NCI-H1694 (cell line): ENCODE measurements at regions not wholly inside any gene's neighbourhood (a gene's known extent, or its start where the extent isn't known, plus 50 kb on each side); places are given as distances from the start of the nearest gene placed in this dataset.
A peak's percentile ranks its signal among the peaks of the same experiment; 100 is the strongest.
"Not testable (repeated sequence)": the region's sequence is repeated elsewhere in the genome, so short reads cannot be mapped to it uniquely, and the experiment has no call there.

Experiments
- DNase-seq: peaks from one replicate; lab custom pipeline; 2025; lab: John Stamatoyannopoulos, UW

DNA sequence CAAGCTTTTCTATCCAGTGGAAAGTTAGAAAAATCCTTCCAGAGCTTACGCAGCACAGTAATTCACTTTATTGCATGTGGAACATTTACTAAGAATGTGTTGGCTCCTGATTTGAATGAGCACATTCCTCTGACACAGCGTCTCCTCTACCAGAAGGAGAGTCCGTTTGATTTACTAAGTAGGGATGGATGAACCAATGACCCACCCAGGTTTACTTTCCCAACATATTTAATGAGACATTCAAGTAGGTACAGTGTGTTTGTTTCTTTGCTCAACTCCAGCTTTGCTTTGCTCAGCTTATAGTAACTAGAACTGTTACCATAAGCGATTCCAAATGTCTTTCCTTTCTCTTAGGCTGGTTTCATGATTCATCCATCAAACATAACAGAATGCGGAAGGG lies 161.7 kb downstream of the SMARCA1 start:
- DNase-seq = no peak

DNA sequence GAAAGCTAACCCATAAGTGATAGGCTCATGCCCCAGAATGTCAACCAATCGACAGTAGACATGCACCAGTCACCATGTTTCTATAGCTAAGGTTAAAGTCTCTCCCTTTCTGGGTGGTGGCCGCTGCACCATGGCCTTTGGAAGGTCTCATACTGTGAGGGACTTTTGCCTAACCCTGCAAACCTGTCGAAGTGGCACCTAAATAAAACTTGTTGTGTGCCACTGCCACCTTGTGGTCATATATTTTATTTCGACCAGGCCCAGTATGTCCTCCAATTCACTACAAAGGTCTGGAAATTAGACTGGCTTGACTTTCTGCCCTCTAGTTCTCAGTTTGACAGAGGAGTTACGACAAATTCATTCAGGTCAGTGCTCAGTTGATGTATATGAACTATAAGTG lies 163.1 kb downstream of the SMARCA1 start:
- DNase-seq = peak; percentile 65

DNA sequence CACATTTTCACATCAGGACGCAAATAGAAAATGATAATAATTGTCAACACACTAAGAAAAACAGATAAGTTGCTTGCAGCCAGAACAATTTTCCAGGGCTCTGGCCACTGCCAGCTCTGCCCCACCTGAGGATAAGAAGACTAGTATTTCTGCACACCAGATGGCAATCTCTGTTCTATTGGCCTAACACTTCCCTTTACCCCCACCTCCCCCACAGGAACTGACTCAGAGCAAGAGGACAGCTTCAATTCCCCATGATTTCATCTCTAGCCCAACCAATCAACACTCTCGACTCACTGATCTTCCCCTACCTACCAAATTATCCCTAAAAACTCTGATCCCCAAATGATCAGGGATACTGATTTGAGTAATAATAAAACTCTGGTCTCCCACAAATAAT lies 164.0 kb downstream of the SMARCA1 start:
- DNase-seq = no peak

DNA sequence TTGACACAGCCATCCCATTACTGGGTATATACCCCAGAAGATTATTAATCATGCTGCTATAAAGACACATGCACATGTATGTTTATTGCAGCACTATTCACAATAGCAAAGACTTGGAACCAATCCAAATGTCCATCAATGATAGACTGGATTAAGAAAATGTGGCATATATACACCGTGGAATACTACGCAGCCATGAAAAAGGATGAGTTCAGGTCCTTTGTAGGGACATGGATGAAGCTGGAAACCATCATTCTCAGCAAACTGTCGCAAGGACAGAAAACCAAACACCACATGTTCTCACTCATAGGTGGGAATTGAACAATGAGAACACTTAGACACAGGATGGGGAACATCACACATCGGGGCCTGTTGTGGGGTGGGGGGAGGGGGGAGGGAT lies 165.9 kb downstream of the SMARCA1 start:
- not testable (repeated sequence) for DNase-seq

DNA sequence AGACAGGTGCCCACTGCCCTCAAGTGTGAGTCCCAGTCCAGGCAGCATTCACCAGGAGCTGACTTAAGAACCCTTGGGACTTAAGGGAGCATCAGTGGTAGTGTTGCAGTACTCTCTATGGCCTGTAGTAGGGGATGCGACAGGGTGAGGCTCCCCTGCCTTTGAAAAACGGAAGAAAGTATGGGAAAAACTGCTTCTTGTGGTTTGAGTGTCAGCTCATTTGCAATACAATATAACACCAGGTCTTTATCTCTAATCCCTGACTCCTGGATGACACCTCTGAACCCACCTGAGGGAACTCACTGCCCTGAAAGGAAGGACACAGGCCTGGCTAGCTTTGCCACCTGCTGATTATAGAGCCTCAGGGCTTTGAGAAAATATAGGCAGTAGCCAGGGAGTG lies 176.0 kb downstream of the SMARCA1 start:
- DNase-seq = no peak

DNA sequence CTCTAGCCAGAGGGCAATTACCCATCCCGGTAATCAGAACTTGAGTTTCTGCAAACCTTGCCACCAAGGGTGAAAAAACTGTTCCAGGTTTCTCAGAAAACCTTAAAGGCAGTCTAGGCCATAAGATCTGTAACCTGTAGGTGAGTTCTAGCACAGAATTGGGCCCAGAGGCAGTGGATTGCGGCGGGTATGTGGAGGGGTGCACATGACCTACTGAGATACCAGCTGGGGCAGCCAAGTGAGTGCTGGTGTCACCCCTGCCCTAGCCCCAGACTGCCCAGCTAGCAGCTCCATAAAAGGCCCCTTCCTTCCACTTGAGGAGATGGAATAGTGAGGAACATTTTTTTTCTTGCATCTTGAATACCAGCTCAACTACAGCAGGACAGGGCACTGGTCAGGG lies 176.7 kb downstream of the SMARCA1 start:
- DNase-seq = no peak

DNA sequence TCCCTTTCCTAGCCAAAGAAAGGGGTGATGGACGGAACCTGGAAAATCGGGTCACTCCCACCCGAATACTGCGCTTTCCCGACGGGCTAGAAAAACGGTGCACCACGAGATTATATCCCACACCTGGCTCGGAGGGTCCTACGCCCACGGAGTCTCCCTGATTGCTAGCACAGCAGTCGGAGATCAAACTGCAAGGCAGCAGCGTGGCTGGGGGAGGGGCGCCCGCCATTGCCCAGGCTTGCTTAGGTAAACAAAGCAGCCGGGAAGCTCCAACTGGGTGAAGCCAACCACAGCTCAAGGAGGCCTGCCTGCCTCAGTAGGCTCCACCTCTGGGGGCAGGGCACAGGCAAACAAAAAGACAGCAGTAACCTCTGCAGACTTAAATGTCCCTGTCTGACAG lies 186.0 kb downstream of the SMARCA1 start:
- not testable (repeated sequence) for DNase-seq

DNA sequence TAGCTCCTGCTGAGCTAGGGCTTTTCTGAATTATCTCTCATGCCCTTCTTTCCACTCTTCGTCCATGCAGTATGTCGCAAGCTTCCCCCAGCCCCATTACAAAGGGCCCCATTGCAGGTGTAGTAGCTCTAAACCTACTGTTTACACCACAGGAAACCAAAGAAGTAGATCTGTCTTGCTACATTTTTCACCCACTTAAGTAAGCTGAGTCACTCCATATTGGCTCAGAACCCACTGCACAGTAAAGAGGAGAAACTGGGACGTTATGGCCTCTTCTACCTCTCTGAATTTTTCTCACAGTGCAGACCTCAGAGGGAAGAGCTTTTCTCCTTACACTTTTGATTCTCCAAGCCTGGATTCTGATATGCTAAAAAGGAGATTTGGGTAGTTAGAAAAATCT lies 200.2 kb downstream of the SMARCA1 start:
- no peak for DNase-seq

DNA sequence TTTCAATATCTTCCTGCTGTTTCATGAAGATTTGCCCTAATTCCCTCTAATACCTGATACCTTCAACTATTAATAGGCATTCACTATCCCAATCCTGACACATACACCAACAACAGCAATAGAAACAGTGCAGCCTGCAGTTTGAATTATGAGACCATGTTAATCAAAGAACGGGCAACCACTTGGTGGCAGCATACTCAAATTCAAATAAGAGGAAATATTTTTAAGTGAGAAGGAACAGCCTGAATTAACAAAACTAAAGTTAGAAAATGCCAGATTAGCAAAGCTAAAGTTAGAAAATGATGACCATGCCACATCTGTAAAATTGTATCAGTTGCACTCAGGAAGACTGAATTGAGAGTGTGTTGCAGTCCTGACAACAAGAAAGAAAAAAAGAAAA lies 204.9 kb downstream of the SMARCA1 start:
- DNase-seq = no peak

DNA sequence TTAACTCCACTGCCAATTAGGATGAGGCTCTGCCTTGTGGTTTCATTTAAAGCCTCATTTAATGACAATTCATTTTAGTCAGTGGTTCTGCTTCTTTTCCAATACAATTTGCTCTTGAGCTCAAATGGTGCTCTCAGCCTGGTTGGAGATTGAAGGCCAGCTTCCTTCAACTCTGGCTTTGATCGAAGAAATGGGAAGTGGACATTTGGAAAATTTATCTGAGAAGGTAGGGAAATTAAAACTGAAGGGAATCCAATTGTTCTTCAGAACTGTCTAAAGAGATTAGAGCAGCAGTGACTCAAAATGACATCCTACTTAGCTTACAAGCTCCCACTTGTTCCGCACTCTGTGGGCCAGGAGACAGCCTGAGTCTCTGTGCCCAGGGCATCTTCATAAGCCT lies 206.8 kb downstream of the SMARCA1 start:
- no peak for DNase-seq

DNA sequence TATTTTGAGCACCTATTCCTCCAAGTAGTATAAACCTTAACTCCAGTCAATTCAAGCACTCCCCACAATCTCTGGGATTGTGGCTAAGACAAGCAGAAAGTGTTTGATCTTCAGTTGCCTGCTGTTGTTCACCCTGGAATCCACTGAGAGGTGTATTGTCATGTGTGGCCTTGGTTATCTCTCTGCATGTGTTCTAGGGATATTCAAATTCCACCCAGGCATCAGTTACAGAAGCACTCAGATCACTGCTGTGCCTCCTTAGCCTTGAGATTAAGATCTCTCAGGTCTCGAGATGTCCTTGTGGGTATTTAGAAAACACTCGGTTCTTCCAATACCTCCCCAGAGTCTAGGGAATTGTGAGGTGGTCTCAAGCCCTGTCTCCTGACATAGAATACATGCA lies 213.3 kb downstream of the SMARCA1 start:
- DNase-seq = no peak

DNA sequence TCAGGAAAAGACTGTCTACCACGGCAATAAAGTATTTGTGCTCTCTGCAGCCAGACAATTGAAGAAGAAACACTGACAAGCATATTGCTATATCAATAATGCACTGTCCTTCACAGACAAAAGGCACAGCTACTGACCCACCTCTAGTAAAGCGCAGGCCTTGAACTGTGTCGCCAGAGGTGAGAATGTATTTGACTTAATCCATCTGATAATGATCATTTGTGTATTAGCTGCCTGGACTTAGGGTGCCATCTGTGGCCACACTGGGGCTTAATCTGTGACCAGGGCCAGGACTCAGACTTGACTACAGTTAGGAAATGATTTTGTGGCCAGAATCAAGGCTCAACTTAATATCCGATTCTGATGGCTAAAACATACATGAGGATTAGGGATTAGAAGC lies 260.4 kb downstream of the SMARCA1 start:
- DNase-seq = no peak

DNA sequence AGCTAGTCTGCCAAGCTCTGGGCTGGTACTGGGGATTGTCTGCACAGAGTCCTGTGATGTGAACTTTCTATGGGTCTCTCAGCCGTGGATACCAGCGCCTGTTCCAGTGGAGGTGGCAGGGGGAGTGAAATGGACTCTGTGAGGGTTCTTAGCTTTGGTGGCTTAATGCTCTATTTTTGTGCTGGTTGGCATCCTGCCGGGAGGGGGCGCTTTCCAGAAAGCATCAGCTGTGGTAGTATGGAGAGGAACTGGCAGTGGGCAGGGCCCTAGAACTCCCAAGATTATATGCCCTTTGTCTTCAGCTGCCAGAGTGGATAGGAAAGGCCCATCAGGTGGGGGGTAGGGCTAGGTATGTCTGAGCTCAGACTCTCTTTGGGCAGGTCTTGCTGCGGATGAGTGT lies 267.8 kb downstream of the SMARCA1 start:
- DNase-seq = not testable (repeated sequence)

DNA sequence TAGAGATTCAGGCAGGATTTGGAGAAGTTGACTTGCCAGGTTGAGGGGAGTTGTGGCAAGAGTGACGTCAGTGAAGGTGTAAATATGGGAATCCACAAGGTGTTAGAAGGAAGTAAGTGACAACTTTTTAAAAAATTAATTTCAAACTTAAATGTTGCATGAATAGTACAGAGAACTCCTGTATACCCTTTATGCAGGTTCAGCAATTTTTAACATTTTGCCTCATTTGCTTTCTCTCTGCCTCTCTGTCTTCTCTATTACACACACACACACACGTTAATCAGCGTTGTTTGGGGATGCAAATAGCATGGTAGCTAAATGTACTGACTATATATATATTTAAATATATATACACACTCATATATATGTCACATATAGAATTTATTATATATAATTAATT lies 273.7 kb downstream of the SMARCA1 start:
- no peak for DNase-seq

DNA sequence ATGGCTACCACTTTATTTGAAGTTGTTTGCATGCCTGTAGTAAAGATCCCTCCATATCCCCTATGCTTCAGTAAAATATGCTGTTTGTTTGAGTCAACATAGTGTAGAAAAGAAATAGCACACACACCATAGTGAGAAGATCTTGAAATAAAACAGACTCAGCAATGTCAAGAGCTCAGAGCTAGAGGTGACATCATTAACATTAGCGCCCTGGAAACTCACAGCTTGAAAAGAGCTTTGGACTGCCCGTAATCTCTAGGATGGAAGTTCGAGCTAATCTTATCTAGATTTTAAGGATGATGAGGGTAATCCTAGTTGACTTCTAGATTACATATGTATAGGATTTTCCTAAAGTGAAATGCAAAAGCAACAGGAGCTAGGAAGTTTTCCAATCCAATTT lies 275.6 kb downstream of the SMARCA1 start:
- DNase-seq = no peak

DNA sequence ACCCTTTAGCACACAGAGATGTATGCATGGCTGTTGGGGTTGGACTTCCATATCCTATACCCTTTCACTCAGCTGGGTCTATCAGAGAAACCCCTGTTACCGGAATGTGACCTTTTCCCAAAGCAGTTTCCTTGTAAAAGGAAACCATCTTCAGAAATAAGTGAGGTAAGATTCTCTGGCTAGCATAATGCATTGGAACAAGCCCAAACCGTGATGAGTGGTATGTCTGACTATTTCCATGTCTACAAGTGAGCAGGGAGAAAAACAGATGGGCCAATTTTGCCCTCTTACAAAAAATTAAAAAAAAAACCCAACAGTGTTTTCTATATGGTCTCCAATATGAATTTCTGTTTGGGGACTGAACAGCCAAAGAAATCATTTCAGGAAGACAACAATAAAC lies 283.9 kb downstream of the SMARCA1 start:
- DNase-seq = peak; percentile 4

DNA sequence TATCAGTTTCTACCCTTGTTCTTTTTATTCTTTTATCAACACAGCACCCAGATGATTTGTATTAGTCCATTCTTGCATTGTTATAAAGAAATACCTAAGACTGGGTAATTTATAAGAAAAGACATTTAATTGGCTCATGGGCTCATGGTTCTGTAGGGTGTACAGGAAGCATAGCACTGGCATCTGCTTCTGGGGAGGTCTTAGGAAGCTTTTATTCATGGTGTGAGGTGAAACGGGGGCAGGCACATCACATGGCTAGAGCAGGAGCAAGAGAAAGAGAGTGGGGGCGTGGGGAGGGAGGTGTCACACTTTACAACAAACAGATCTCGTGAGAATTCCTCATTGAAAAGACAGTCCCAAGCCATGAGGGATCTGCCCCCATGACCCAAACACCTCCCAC lies 285.3 kb downstream of the SMARCA1 start:
- no peak for DNase-seq

DNA sequence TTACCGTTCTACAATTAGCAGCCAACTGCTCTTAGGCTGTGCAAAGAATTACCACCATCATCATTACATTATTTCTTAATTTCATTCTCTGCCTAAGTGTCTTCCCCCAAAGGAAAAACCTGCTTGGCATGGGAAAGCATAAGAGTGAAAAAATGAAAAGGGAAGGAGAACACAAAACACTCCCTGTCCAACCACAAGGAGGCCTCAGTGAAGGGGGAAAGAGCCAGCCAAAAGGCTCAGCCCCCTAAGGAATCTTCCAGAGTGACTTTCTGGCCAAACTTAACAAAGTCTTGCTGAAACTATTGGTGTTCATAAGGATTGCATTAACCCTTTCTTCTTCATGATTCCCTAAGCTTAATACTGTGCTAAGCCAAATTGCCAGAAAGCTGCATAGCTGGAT lies 287.4 kb downstream of the SMARCA1 start:
- DNase-seq = peak; percentile 21

DNA sequence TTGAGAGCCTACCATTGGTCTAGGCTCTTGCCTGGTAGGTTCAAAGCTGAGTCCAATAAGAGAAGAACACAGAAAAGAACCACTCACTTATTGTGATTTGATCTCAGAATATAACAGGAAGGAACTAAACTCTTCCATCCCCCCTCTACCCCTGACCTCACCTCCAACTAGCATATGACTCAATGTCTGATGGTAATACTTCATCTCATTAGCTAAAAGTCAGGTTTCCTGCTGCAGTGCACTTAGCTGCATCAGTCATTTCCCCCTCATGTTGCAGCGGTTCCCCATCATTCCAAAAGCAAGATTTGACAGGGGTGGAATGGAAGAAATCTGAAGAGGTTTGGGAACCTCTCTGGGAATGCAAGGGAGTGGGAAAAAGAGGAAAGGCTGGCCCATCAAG lies 289.5 kb downstream of the SMARCA1 start:
- DNase-seq = no peak

DNA sequence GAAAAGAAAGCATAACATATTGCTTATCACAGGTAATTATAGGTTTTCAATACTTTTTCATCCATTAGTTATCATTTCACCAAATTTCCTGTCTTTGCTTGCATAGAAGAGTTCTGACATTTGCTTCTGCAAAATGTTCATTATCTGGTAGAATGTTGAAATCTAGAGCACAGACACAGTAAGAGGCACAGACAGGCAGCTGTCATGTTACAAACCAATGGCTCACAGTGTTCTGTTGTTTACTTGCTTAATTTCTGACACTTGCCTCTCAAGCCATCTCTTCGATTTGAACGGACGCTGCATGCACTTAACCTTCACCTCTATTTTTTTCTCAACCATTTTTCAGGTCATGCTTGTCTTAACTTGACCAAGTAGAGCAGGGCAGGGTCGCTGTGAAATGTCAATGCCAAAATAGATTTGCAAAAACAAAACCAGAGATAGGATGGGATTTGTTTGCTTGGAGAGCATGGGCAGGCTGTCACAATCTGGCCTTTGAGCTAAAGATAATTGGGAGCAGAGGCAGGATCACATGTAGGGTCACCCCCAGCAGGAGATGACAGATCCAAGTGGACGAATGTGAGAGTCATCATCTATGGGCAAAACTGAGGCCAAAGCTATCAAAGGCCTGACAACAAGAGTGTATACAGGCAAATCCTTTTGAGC lies 292.3 kb downstream of the SMARCA1 start:
- DNase-seq = peak; percentile 0

DNA sequence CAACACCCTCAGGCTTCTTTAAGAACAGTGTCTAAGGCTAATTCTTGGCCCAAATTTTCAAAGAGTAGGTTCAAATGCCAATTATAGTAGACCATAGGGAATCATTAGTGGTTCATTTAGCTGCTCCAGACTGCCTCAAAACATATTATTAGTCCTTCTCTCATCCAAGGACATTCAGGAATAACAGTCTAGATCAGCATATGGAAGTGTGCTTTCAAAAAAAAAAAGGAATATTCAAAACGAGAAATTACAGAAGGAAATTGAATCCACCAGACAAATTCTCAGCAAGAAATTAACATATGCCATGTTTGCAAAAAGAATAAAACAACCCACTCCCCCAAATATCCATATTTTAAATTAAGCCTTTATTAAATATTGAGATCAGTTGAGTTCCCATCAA lies 293.1 kb downstream of the SMARCA1 start:
- DNase-seq = no peak

DNA sequence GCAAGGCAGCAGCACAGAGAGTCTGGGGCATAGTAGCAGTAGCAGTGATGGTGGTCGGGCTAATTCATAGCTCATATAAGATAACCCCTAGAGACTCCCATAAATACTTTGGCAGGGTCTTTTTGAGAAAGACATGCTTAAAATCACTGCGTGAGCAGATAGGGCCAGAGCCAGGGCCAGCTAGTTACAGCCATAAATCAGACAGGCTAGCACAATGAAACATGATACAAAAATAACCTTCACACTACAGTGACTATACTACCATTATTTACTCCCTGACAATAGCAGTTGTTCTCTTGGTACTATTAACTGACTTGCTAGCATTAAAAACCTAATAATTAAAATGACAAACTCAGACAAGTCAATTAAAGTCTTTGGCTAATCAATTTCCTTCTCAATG lies 295.9 kb downstream of the SMARCA1 start:
- no peak for DNase-seq

DNA sequence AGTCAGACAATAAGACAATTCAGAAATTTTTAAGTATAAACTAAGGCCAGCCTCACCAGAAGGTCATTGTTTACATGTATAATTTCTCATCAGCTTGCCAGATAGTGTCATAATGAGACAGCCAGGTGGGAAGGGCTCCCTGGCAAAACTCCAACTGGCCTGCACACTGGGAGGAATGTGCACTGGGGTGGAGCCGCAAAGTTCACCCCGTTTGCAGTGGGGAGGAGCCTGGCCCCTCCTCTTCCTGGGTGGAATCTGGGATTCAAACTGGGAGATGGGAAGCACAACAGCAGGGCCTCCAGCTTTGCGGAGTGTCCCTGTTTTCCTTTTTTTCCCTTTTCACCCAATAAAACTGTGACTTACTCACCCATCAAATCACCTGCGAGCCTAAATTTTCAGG lies 329.9 kb downstream of the SMARCA1 start:
- DNase-seq = peak; percentile 8

DNA sequence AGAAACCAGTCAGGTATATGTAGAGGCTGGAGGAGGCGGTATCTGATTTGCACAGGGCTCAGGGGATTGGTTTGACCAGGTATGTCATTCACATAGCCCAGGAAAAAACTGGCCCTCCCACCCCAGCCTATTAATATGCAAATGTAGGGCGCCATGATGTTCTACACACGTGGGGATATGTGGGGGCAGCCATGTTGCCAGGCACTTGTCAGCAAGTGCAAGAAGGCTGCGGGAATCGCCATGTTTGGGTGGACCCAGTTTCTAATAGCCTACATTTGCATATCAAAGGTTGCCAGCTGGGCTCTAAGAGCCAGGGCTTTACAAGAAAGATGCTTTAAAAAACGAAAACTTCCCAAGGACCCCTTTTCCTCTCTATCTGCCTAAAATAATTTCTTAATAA lies 335.1 kb downstream of the SMARCA1 start:
- DNase-seq = no peak

DNA sequence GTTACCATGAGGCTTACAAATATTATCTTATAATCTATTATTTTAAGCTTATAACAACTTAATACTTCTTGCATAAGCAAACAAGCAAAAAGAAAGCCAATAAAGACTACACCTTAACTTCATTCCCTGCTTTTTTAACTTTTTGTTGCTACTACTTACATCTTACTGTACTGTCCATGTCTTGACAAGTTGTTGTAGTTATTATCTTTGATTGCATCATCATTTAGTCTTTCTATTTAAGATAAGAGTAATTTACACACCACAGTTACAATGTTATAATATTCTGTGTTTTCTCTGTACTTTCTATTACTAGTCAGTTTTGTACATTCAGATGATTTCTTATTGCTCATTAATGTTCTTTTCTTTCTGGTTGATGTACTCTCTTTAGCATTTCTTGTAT lies 346.6 kb downstream of the SMARCA1 start:
- no peak for DNase-seq
